Smooth muscle cell (in vitro differentiated cells): ENCODE measurements at regions not wholly inside any gene's neighbourhood (a gene's known extent, or its start where the extent isn't known, plus 50 kb on each side); places are given as distances from the start of the nearest gene placed in this dataset.

Experiments
- DNase-seq: peaks from one replicate; lab custom pipeline; 2025; ENCODE audit not compliant: unreplicated experiment; lab: John Stamatoyannopoulos, UW
- H2AFZ ChIP-seq: fragments of 200-600 bp; sonication (generic); 2 replicates; pipeline ENCODE4 v1.6.0; 2016; ENCODE audit warnings: antibody characterized with exemption, low read depth, mild to moderate bottlenecking
- H3F3A ChIP-seq: fragments of 200-600 bp; sonication (generic); 2 replicates; pipeline ENCODE4 v1.6.0; 2017; ENCODE audit warnings: antibody characterized with exemption, low read depth
- H3K27ac ChIP-seq: fragments of 200-600 bp; sonication (generic); 2 replicates; pipeline ENCODE4 v1.5.1; 2016; ENCODE audit warnings: low read depth, mild to moderate bottlenecking
- H3K27me3 ChIP-seq: fragments of 200-600 bp; sonication (generic); 2 replicates; pipeline ENCODE4 v1.6.1; 2016; ENCODE audit warnings: low read depth, mild to moderate bottlenecking
- H3K36me3 ChIP-seq: fragments of 200-600 bp; sonication (generic); 2 replicates; pipeline ENCODE4 v1.5.1; 2016; ENCODE audit warnings: low read depth
- H3K4me1 ChIP-seq: fragments of 200-600 bp; sonication (generic); 2 replicates; pipeline ENCODE4 v1.5.1; 2016; ENCODE audit warnings: low read depth
- H3K4me2 ChIP-seq: fragments of 200-600 bp; sonication (generic); 2 replicates; pipeline ENCODE4 v1.6.0; 2016; ENCODE audit warnings: mild to moderate bottlenecking
- H3K4me3 ChIP-seq: fragments of 200-600 bp; sonication (generic); 2 replicates; pipeline ENCODE4 v1.5.1; 2016; ENCODE audit warnings: mild to moderate bottlenecking
- H3K79me2 ChIP-seq: fragments of 200-600 bp; sonication (generic); 2 replicates; pipeline ENCODE4 v1.6.0; 2016; ENCODE audit warnings: low read depth, mild to moderate bottlenecking
- H3K9ac ChIP-seq: fragments of 200-600 bp; sonication (generic); 2 replicates; pipeline ENCODE4 v1.6.0; 2016; ENCODE audit warnings: low read depth
- H3K9me3 ChIP-seq: fragments of 200-600 bp; sonication (generic); replicated peaks from 2 replicates; pipeline ENCODE4 v1.5.1; 2016; ENCODE audit warnings: low read depth
- H4K20me1 ChIP-seq: fragments of 200-600 bp; sonication (generic); 2 replicates; pipeline ENCODE4 v1.6.0; 2016; ENCODE audit warnings: low read depth
- CTCF ChIP-seq: fragments of 200-600 bp; sonication (generic); IDR thresholded peaks from 2 replicates; pipeline ENCODE4 v1.5.1; 2017; ENCODE audit warnings: borderline replicate concordance, mild to moderate bottlenecking, antibody characterized with exemption; ENCODE audit not compliant: insufficient read depth, poor library complexity, severe bottlenecking
- WGBS: methylation state at CpG from one replicate; pipeline ENCODE4 v1.1.7; 2016; ENCODE audit warnings: low lambda C conversion rate; 5-methylcytosine and 5-hydroxymethylcytosine counted together

- H3K4me1 ChIP-seq = no peaks in the 10 kb centered on the region
- no peak overlapping the region for H3K27ac ChIP-seq
- H3K27me3 ChIP-seq = no peaks in the 10 kb centered on the region
- H3K9me3 ChIP-seq = no peaks in the 10 kb centered on the region
- H3K9ac ChIP-seq = no peak overlapping the region
- no peak for DNase-seq
- H2AFZ ChIP-seq = no peak overlapping the region
- H3F3A ChIP-seq = no peaks in the 10 kb centered on the region
- no peaks in the 10 kb centered on the region for H3K36me3 ChIP-seq
- no peak overlapping the region for H3K4me2 ChIP-seq
- H4K20me1 ChIP-seq = no peaks in the 10 kb centered on the region
- H3K79me2 ChIP-seq = no peaks in the 10 kb centered on the region
- TF ChIP-seq CTCF = no peak
- 96% methylated on average over 6 of the region's 6 CpGs for WGBS
- H3K4me3 ChIP-seq = no peak overlapping the region
Observed at GRCh38 chr16:10242916-10243315, 60.7 kb upstream of the GRIN2A start.

GRCh38 chr16:10245002-10245401 is 62.8 kb upstream of the GRIN2A start:
- no peaks in the 10 kb centered on the region for H3K4me1 ChIP-seq
- H3K9ac ChIP-seq = no peak overlapping the region
- H3K79me2 ChIP-seq = no peaks in the 10 kb centered on the region
- 76% methylated on average over 10 of the region's 10 CpGs for WGBS
- H3K4me2 ChIP-seq = no peak overlapping the region
- no peak for TF ChIP-seq CTCF
- no peaks in the 10 kb centered on the region for H3F3A ChIP-seq
- H3K4me3 ChIP-seq = no peak overlapping the region
- no peak overlapping the region for H2AFZ ChIP-seq
- no peaks in the 10 kb centered on the region for H3K36me3 ChIP-seq
- H3K27me3 ChIP-seq = peaks cover 3% of the 10 kb centered on the region
- no peak overlapping the region for H3K27ac ChIP-seq
- no peaks in the 10 kb centered on the region for H4K20me1 ChIP-seq
- DNase-seq = no peak
- no peaks in the 10 kb centered on the region for H3K9me3 ChIP-seq

GRCh38 chr16:10250137-10250828 is 68.1 kb upstream of the GRIN2A start:
- Histone ChIP-seq H4K20me1 (no peaks in the 10 kb centered on the region), H3K4me3 (no peak overlapping the region), H3K4me1 (no peaks in the 10 kb centered on the region), H3K9me3 (no peaks in the 10 kb centered on the region), H3K79me2 (no peaks in the 10 kb centered on the region), H2AFZ (no peak overlapping the region), H3K4me2 (no peak overlapping the region), H3K36me3 (no peaks in the 10 kb centered on the region), H3K27ac (no peak overlapping the region), H3K27me3 (peaks cover 16% of the 10 kb centered on the region), H3F3A (no peaks in the 10 kb centered on the region), H3K9ac (no peak overlapping the region)
- 49% methylated on average over 12 of the region's 12 CpGs for WGBS
- no peak for DNase-seq
- TF ChIP-seq CTCF = no peak

- peaks cover 22% of the 10 kb centered on the region for H3K27me3 ChIP-seq
- WGBS = 84% methylated on average over 21 of the region's 31 CpGs
- H3K36me3 ChIP-seq = no peaks in the 10 kb centered on the region
- peaks cover 3% of the 10 kb centered on the region for H3K4me1 ChIP-seq
- no peak overlapping the region for H3K27ac ChIP-seq
- no peak for DNase-seq
- H4K20me1 ChIP-seq = no peaks in the 10 kb centered on the region
- no peak overlapping the region for H3K4me3 ChIP-seq
- no peak overlapping the region for H3K4me2 ChIP-seq
- no peak overlapping the region for H2AFZ ChIP-seq
- H3F3A ChIP-seq = no peaks in the 10 kb centered on the region
- no peak overlapping the region for H3K9ac ChIP-seq
- H3K9me3 ChIP-seq = no peaks in the 10 kb centered on the region
- TF ChIP-seq CTCF = no peak
- H3K79me2 ChIP-seq = no peaks in the 10 kb centered on the region
Observed at GRCh38 chr16:10252155-10252554, 69.9 kb upstream of the GRIN2A start.
